ENCODE measurements at regions not wholly inside any gene's neighbourhood (a gene's known extent, or its start where the extent isn't known, plus 50 kb on each side); places are given as distances from the start of the nearest gene placed in this dataset.

GRCh38 chr15:87614704-87615103 lies 641.8 kb downstream of the NTRK3 start:
- no peak for TF ChIP-seq CTCF (IDR thresholded peaks at IDR 0.05 in 4 of 5, conservative IDR thresholded peaks at IDR 0.05 in 1 of 5)
- TF ChIP-seq POLR2A (IDR thresholded peaks at IDR 0.05), result no peak
